Gastroesophageal sphincter (tissue), 4 donors: ENCODE measurements at regions not wholly inside any gene's neighbourhood (a gene's known extent, or its start where the extent isn't known, plus 50 kb on each side); places are given as distances from the start of the nearest gene placed in this dataset.
"Not testable (repeated sequence)": the region's sequence is repeated elsewhere in the genome, so short reads cannot be mapped to it uniquely, and the experiment has no call there.

Experiments
- ATAC-seq: fragments of 150-250 bp; one replicate; pipeline ENCODE4 v1.9.1; 2016; ENCODE audit warnings: mild to moderate bottlenecking, moderate library complexity
- H3K27ac ChIP-seq, 4 donors: fragments of 200-600 bp; sonication (generic) in 3 of 4; 1 replicate in 3 of 4; 2 replicates in 1 of 4; pipeline ENCODE4 v1.5.1; 2016 to 2019
- H3K27me3 ChIP-seq: fragments of 200-600 bp; sonication (generic); one replicate; pipeline ENCODE4 v1.5.1; 2019
- H3K36me3 ChIP-seq, 2 donors: fragments of 200-600 bp; sonication (generic); one replicate each; pipeline ENCODE4 v1.5.1; 2019; ENCODE audit warnings: control low read depth in 1 of 2
- H3K4me1 ChIP-seq, 3 donors: fragments of 200-600 bp; sonication (generic); 1 replicate in 2 of 3; 2 replicates in 1 of 3; pipeline ENCODE4 v1.5.1; 2016 to 2019; ENCODE audit warnings: control low read depth in 2 of 3
- H3K4me3 ChIP-seq, 2 donors: fragments of 200-600 bp; sonication (generic); one replicate each; pipeline ENCODE4 v1.5.1; 2019; ENCODE audit warnings: mild to moderate bottlenecking in 1 of 2, moderate library complexity in 1 of 2
- H3K9me3 ChIP-seq, 3 donors: fragments of 200-600 bp; sonication (generic); one replicate each; pipeline ENCODE4 v1.5.1; 2017 to 2019; ENCODE audit warnings: control low read depth in 2 of 3
- EP300 ChIP-seq: sonication (generic); formaldehyde crosslinking; IDR thresholded peaks from one replicate; pipeline ENCODE4 v1.6.1; 2017; ENCODE audit warnings: antibody characterized with exemption, mild to moderate bottlenecking
- POLR2A ChIP-seq, 2 donors: fragments of 450-650 bp; IDR thresholded peaks; one replicate each; pipeline ENCODE4 v1.6.1; 2017; ENCODE audit warnings: antibody characterized with exemption in 2 of 2, mild to moderate bottlenecking in 2 of 2, moderate library complexity in 1 of 2
- POLR2AphosphoS5 ChIP-seq: sonication (generic); formaldehyde crosslinking; IDR thresholded peaks from one replicate; pipeline ENCODE4 v1.6.1; 2017; ENCODE audit warnings: antibody characterized with exemption
- WGBS, 2 donors: methylation state at CpG; one replicate each; pipeline ENCODE4 v1.1.5; 2018; ENCODE audit warnings: low coverage in 1 of 2; 5-methylcytosine and 5-hydroxymethylcytosine counted together
- small RNA-seq, 4 donors: library from RNA; depleted of rRNA; stranded (forward); fragments of <200 nt; gene quantifications; one replicate each; pipeline ENCODE3, GENCODE V24; 2016
- TF ChIP-seq, protein P1 (sequence below), 4 experiments: fragments of 200-600 bp in 2 of 4; fragments of 450-650 bp in 2 of 4; sonication (generic) in 1 of 4; IDR thresholded peaks; one replicate each; pipeline ENCODE4 v1.5.1; 2017 to 2019; ENCODE audit warnings: antibody characterized with exemption in 4 of 4, mild to moderate bottlenecking in 2 of 4, moderate library complexity in 2 of 4

DNA sequence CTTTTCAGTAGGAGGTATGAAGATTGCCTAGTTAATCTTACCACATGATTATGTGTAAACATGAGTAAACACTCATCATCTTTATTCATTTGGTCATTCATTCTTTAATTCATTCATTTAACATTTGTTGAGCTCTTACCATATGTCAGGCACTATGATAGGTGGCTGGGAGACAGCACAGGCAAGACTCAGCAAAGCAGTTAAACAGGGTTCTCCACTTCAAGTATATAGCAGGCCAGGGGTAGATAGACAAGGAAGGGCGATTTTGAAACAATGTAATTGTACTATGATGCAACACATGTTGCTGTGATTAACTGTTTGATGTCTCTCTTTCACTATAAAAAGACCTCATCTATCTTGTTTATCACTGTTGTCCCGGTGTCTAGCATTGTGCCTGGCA is 84.3 kb upstream of the GPR101 start:
- no peaks in the 10 kb centered on the region for H3K27me3 ChIP-seq
- no peaks in the 10 kb centered on the region for H3K4me1 ChIP-seq
- ATAC-seq = no peak
- H3K4me3 ChIP-seq = no peak overlapping the region
- no peak overlapping the region for H3K27ac ChIP-seq
- 34 to 52% methylated on average over 2 of the region's 2 CpGs for WGBS, 2 donors
- peaks cover 0 to 11% (median 0%) of the 10 kb centered on the region in 3 donors for H3K9me3 ChIP-seq
- TF ChIP-seq POLR2AphosphoS5 (no peak), EP300 (no peak), POLR2A (IDR thresholded peaks at IDR 0.05) (no peak)
- TF ChIP-seq, protein P1, sequence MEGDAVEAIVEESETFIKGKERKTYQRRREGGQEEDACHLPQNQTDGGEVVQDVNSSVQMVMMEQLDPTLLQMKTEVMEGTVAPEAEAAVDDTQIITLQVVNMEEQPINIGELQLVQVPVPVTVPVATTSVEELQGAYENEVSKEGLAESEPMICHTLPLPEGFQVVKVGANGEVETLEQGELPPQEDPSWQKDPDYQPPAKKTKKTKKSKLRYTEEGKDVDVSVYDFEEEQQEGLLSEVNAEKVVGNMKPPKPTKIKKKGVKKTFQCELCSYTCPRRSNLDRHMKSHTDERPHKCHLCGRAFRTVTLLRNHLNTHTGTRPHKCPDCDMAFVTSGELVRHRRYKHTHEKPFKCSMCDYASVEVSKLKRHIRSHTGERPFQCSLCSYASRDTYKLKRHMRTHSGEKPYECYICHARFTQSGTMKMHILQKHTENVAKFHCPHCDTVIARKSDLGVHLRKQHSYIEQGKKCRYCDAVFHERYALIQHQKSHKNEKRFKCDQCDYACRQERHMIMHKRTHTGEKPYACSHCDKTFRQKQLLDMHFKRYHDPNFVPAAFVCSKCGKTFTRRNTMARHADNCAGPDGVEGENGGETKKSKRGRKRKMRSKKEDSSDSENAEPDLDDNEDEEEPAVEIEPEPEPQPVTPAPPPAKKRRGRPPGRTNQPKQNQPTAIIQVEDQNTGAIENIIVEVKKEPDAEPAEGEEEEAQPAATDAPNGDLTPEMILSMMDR (IDR thresholded peaks at IDR 0.05) = no peak
- H3K36me3 ChIP-seq = no peaks in the 10 kb centered on the region

DNA sequence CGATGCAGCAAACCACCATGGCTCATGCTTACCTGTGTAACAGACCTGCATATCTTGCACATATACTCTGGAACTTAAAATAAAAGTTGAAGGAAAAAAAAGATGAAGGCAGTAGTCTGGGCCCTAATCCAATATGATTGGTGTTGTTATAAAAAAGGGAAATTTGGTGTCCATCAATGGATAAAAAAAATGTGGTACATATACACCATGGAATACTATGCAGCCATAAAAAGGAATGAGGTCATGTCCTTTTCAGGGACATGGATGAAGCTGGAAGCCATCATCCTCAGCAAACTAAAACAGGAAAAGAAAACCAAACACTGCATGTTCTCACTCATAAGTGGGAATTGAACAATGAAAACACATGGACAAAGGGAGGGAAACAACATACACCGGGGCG is 74.1 kb upstream of the GPR101 start:
- ATAC-seq, H3K27ac ChIP-seq, H3K4me1 ChIP-seq, H3K9me3 ChIP-seq, H3K4me3 ChIP-seq, H3K36me3 ChIP-seq, H3K27me3 ChIP-seq: not testable (repeated sequence)
- WGBS, 2 donors = 77 to 86% methylated on average over 1 to 3 of the region's 3 CpGs

DNA sequence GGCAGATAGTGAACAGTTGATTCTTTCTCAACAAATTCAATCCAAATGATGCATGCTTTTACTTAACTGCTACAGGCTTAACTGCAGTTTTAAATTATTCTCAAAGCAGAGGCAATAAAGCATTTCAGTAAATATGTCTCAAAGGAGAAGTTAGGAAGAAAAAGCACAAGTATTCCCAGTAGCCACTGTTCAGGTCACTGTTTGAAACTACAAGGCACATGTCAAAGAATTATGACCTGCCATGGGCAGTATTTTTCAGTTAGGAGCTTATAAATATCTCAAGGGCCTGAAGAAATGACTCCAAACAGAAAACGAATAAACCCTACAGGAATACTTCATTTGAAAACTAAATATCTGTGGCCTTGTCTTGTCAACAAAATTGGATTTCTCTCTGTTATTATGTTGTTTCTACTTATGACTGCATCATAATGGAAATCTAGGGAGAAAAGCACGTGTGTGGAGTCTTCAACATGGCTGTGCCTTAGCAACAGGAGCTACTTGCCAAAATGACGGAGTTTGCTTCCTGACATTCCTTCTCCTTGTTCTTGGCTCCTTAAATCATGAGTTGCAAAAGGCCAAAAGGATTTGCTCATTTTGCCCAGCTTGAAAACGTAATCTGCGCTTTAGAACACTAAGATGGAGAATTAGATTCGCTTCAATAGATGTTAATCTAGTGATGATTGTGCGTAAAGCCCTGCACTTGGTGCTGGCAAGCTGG is 67.6 kb upstream of the GPR101 start:
- no peaks in the 10 kb centered on the region for H3K4me1 ChIP-seq
- WGBS, 2 donors = 44 to 52% methylated on average over 3 to 7 of the region's 7 CpGs
- ATAC-seq = no peak

More for the DNA sequence above, 67.6 kb upstream of the GPR101 start:
- Histone ChIP-seq H3K9me3 (no peaks in the 10 kb centered on the region), H3K27me3 (no peaks in the 10 kb centered on the region), H3K27ac (no peak overlapping the region), H3K4me3 (no peak overlapping the region), H3K36me3 (no peaks in the 10 kb centered on the region)
- TF ChIP-seq, protein P1 (IDR thresholded peaks at IDR 0.05) = no peak
- no peak for TF ChIP-seq EP300
- TF ChIP-seq POLR2A (IDR thresholded peaks at IDR 0.05) = no peak
- no peak for TF ChIP-seq POLR2AphosphoS5

Small RNA genes lying in the stretch of these regions (small RNA-seq; reads per million reads assigned to genes)
- 0 reads per million in 4 donors for gene AL355309.1
